ENCODE measurements at regions not wholly inside any gene's neighbourhood (a gene's known extent, or its start where the extent isn't known, plus 50 kb on each side); places are given as distances from the start of the nearest gene placed in this dataset.

- Histone ChIP-seq H3K9me3 (no peaks in the 10 kb centered on the region), H3K4me1 (no peaks in the 10 kb centered on the region), H3K4me3 (no peak overlapping the region), H3K27ac (no peak overlapping the region), H3K36me3 (no peaks in the 10 kb centered on the region), H3K27me3 (no peaks in the 10 kb centered on the region)
- TF ChIP-seq POLR2AphosphoS5 (IDR thresholded peaks at IDR 0.05) (no peak), CTCF (IDR thresholded peaks at IDR 0.05) (no peak), POLR2A (IDR thresholded peaks at IDR 0.05) (no peak), EP300 (IDR thresholded peaks at IDR 0.05) (no peak)
- no peak for DNase-seq
- intact Hi-C loops (cut with DNase I): no loop called here
- WGBS, 2 donors: 67 to 91% methylated on average over 1 of the region's 1 CpG
Measured at GRCh38 chrX:99857455-99857854, 552.6 kb downstream of the PCDH19 start.

- H3K36me3 ChIP-seq: no peaks in the 10 kb centered on the region
- TF ChIP-seq CTCF (IDR thresholded peaks at IDR 0.05) (no peak), POLR2A (IDR thresholded peaks at IDR 0.05) (no peak), EP300 (IDR thresholded peaks at IDR 0.05) (no peak), POLR2AphosphoS5 (IDR thresholded peaks at IDR 0.05) (no peak)
- H3K27me3 ChIP-seq: no peaks in the 10 kb centered on the region
- no peak for DNase-seq
- H3K4me3 ChIP-seq: no peak overlapping the region
- no peaks in the 10 kb centered on the region for H3K4me1 ChIP-seq
- intact Hi-C loops (cut with DNase I): no loop called here
- no peak overlapping the region for H3K27ac ChIP-seq
- H3K9me3 ChIP-seq: no peaks in the 10 kb centered on the region
- WGBS, 2 donors: 57 to 64% methylated on average over 1 of the region's 1 CpG
Measured at GRCh38 chrX:99833821-99834220, 576.3 kb downstream of the PCDH19 start.

- TF ChIP-seq POLR2A (IDR thresholded peaks at IDR 0.05) (no peak), POLR2AphosphoS5 (IDR thresholded peaks at IDR 0.05) (no peak), EP300 (IDR thresholded peaks at IDR 0.05) (no peak), CTCF (IDR thresholded peaks at IDR 0.05) (no peak)
- H3K4me3 ChIP-seq: no peak overlapping the region
- DNase-seq: no peak
- 53 to 60% methylated on average over 2 of the region's 2 CpGs for WGBS, 2 donors
- H3K4me1 ChIP-seq: no peaks in the 10 kb centered on the region
- no peak overlapping the region for H3K27ac ChIP-seq
- H3K36me3 ChIP-seq: no peaks in the 10 kb centered on the region
- no peaks in the 10 kb centered on the region for H3K9me3 ChIP-seq
- intact Hi-C loops (cut with DNase I): no loop called here
- H3K27me3 ChIP-seq: no peaks in the 10 kb centered on the region
Measured at GRCh38 chrX:99820197-99820596, 589.9 kb downstream of the PCDH19 start.

GRCh38 chrX:99800016-99800415 is 610.1 kb downstream of the PCDH19 start:
- WGBS, 2 donors: 79 to 100% methylated on average over 1 of the region's 1 CpG
- intact Hi-C loops (cut with DNase I): no loop called here

More at GRCh38 chrX:99800016-99800415, 610.1 kb downstream of the PCDH19 start:
- DNase-seq: no peak
- no peak for TF ChIP-seq POLR2A (IDR thresholded peaks at IDR 0.05)
- TF ChIP-seq POLR2AphosphoS5 (IDR thresholded peaks at IDR 0.05): no peak
- no peak for TF ChIP-seq CTCF (IDR thresholded peaks at IDR 0.05)
- no peak for TF ChIP-seq EP300 (IDR thresholded peaks at IDR 0.05)
- Histone ChIP-seq H3K4me1 (no peaks in the 10 kb centered on the region), H3K9me3 (no peaks in the 10 kb centered on the region), H3K27me3 (no peaks in the 10 kb centered on the region), H3K27ac (no peak overlapping the region), H3K4me3 (no peak overlapping the region), H3K36me3 (no peaks in the 10 kb centered on the region)
